GM23248 (cell line): ENCODE measurements at regions not wholly inside any gene's neighbourhood (a gene's known extent, or its start where the extent isn't known, plus 50 kb on each side); places are given as distances from the start of the nearest gene placed in this dataset.

Source experiments
- EZH2 ChIP-seq: fragments of 200-600 bp; sonication (generic); IDR thresholded peaks from 2 replicates; pipeline ENCODE4 v1.6.1; 2018; ENCODE audit warnings: antibody characterized with exemption, mild to moderate bottlenecking; ENCODE audit not compliant: insufficient read depth, poor library complexity, severe bottlenecking
- EZH2phosphoT487 ChIP-seq: fragments of 200-600 bp; sonication (generic); IDR thresholded peaks from 2 replicates; pipeline ENCODE4 v1.6.1; 2018; ENCODE audit warnings: antibody characterized with exemption, moderate library complexity, mild to moderate bottlenecking, low read depth; ENCODE audit not compliant: insufficient read depth

- TF ChIP-seq EZH2phosphoT487, result no peak
- TF ChIP-seq EZH2, result no peak
Measured at GRCh38 chr4:18463987-18464559, 442.5 kb upstream of the LCORL start.
